ENCODE measurements at regions not wholly inside any gene's neighbourhood (a gene's known extent, or its start where the extent isn't known, plus 50 kb on each side); places are given as distances from the start of the nearest gene placed in this dataset.

DNA sequence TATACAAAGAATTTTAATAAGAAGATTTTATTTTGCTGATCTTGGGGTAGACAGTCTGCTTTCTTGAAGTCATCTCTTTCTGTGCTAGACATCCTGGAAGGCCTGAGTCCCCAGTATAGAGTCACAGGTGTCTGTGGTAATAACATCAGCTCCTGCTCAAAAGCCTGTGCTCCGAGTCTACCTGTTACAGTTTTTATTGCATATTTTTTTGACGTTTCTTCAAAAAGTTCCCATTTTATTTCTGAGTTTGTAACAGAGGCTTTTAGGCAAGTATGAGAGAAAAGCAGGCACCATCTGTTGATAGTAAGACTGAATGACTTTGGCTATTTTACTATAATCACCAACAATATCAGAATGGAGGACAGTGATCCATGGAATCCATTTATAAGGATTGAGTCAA lies 58.0 kb upstream of the WDR26 start:
- no peak overlapping the region for H3K27ac ChIP-seq
- TF ChIP-seq, protein P1, sequence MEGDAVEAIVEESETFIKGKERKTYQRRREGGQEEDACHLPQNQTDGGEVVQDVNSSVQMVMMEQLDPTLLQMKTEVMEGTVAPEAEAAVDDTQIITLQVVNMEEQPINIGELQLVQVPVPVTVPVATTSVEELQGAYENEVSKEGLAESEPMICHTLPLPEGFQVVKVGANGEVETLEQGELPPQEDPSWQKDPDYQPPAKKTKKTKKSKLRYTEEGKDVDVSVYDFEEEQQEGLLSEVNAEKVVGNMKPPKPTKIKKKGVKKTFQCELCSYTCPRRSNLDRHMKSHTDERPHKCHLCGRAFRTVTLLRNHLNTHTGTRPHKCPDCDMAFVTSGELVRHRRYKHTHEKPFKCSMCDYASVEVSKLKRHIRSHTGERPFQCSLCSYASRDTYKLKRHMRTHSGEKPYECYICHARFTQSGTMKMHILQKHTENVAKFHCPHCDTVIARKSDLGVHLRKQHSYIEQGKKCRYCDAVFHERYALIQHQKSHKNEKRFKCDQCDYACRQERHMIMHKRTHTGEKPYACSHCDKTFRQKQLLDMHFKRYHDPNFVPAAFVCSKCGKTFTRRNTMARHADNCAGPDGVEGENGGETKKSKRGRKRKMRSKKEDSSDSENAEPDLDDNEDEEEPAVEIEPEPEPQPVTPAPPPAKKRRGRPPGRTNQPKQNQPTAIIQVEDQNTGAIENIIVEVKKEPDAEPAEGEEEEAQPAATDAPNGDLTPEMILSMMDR (IDR thresholded peaks at IDR 0.05) = no peak
- TF ChIP-seq POLR2A (IDR thresholded peaks at IDR 0.05) = no peak
- no peaks in the 10 kb centered on the region for H3K9me3 ChIP-seq
- DNase-seq = no peak
- peaks cover 0 to 2% (median 0%) of the 10 kb centered on the region in 4 donors for H3K4me1 ChIP-seq
- H3K4me3 ChIP-seq = no peak overlapping the region
- H3K27me3 ChIP-seq = no peaks in the 10 kb centered on the region
- H3K36me3 ChIP-seq = no peaks in the 10 kb centered on the region

DNA sequence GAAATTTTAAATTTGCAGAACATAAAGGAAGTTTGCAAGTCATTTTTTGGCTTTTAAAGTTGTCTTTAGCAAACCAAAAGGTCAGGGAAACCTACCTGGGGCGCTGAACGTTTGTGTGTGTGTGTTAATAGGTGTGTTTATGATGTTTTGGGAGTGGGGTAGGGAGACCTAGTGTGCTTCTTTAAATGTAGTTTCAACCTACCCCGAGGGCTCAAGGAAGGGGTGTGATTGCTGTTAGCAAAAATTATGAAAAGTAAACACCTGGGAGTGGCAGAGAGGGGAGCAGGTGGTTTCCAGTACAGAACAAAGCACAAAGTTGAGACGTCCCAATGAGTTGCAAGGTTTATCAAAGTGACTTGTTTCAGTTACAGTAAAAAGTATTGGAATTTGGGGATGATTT lies 58.7 kb upstream of the WDR26 start:
- no peak for DNase-seq

DNA sequence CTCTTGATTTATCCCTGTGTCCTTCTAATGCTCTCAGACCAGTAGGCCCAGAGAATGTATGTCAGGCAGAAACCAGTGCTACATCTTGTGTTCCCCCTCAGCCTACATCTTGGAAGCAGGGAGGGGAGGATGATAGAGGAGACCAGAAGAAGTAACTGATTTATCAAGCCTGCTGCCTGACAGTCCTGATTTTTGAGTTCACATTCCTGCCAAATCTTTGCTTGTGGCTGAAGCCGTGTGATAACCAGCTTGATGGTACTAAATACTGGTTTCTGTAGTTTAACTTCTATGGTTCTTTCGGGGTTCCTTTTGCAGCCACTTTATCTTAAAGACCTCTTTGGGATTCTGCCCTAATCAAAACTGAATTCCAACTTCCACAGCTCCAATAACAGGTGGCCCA lies 59.7 kb upstream of the WDR26 start:
- peaks cover 0 to 14% (median 6%) of the 10 kb centered on the region in 4 donors for H3K4me1 ChIP-seq
- TF ChIP-seq, protein P1 (IDR thresholded peaks at IDR 0.05) = no peak
- no peak for TF ChIP-seq POLR2A (IDR thresholded peaks at IDR 0.05)
- no peaks in the 10 kb centered on the region for H3K27me3 ChIP-seq
- H3K9me3 ChIP-seq = no peaks in the 10 kb centered on the region
- H3K4me3 ChIP-seq = no peak overlapping the region
- H3K27ac ChIP-seq = no peak overlapping the region
- H3K36me3 ChIP-seq = no peaks in the 10 kb centered on the region
- no peak for DNase-seq

More for the DNA sequence above, 58.7 kb upstream of the WDR26 start:
- Histone ChIP-seq H3K27ac (no peak overlapping the region), H3K36me3 (no peaks in the 10 kb centered on the region), H3K4me1 (peaks cover 0 to 9% (median 2%) of the 10 kb centered on the region in 4 donors), H3K4me3 (no peak overlapping the region), H3K9me3 (no peaks in the 10 kb centered on the region), H3K27me3 (no peaks in the 10 kb centered on the region)
- TF ChIP-seq, protein P1 (IDR thresholded peaks at IDR 0.05) = no peak
- TF ChIP-seq POLR2A (IDR thresholded peaks at IDR 0.05) = no peak

DNA sequence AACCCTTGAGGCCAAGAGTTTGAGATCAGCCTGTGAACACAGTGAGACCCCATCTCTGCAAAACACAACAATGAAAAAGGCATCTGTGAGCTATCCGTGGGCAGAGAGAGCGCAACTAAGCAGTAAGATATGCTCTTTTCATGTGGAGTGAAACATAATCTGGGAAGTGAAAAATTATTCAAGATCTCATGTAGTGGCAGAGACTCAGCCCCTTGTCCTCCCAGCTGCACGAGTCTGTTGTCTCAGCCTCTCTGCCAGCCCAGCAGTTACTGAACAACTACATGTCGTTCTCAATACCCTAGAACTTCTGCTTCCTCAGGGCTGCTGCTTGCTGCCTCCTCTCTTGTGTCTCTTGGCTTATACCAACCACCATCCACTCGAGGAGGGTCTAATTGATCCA lies 61.3 kb upstream of the WDR26 start:
- Histone ChIP-seq H3K9me3 (no peaks in the 10 kb centered on the region), H3K36me3 (no peaks in the 10 kb centered on the region), H3K4me1 (peaks cover 0 to 14% (median 6%) of the 10 kb centered on the region in 4 donors), H3K27ac (no peak overlapping the region), H3K4me3 (no peak overlapping the region), H3K27me3 (no peaks in the 10 kb centered on the region)
- TF ChIP-seq POLR2A (IDR thresholded peaks at IDR 0.05) = no peak
- TF ChIP-seq, protein P1 (IDR thresholded peaks at IDR 0.05) = no peak
- no peak for DNase-seq

DNA sequence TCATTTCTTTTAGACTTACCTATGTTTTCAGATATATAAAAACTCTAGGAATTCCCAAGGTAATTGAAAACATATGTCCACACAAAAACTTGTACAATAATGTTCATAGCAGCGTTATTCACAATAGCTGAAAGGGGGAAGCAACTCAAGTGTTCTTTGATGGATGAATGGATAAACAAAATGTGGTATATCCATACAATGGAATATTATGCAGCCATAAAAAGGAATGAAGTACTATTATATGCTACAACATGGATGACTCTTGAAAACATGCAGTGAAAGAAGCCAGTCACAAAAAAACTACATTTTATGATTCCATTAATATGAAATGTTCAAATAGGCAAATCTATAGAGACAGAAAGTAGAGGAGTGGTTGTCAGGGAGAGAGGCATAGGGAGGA lies 62.2 kb upstream of the WDR26 start:
- Histone ChIP-seq H3K27ac (no peak overlapping the region), H3K4me1 (peaks cover 0 to 17% (median 6%) of the 10 kb centered on the region in 4 donors), H3K9me3 (no peaks in the 10 kb centered on the region), H3K4me3 (no peak overlapping the region), H3K36me3 (no peaks in the 10 kb centered on the region), H3K27me3 (no peaks in the 10 kb centered on the region)
- DNase-seq = no peak
- TF ChIP-seq, protein P1 (IDR thresholded peaks at IDR 0.05) = no peak
- TF ChIP-seq POLR2A (IDR thresholded peaks at IDR 0.05) = no peak

Data from Peyer's patch (tissue), 4 donors.